ENCODE measurements at regions not wholly inside any gene's neighbourhood (a gene's known extent, or its start where the extent isn't known, plus 50 kb on each side); places are given as distances from the start of the nearest gene placed in this dataset.

DNA sequence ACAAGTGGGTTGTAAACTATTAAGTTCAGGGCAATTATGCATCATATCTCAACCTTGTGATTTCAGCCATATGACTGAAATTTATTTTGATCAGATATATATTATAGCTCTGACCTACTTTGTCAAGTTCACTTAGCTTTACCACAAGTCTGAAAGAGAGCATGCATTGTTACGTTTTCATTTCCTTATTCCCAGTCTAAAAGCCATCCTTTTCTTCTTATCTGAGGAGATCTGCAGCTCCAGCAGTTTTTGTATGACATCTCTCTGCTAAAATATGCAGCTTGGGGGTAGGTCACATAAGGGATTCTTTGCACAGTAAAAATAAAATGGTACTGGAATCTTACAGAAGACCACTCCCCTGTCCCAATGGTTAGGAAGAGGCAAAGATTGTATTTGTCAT lies 1682.8 kb upstream of the FLRT2 start:
- TF ChIP-seq CTCF (IDR thresholded peaks at IDR 0.05; ENCODE audit: borderline replicate concordance, extremely low read depth, low read length, poor library complexity, severe bottlenecking) (no peak), EZH2 (IDR thresholded peaks at IDR 0.05; ENCODE audit: borderline replicate concordance, low read depth, low read length, severe bottlenecking) (no peak)

Data from DND-41 (cell line).